ENCODE measurements at regions not wholly inside any gene's neighbourhood (a gene's known extent, or its start where the extent isn't known, plus 50 kb on each side); places are given as distances from the start of the nearest gene placed in this dataset.

- DNase-seq = no peak
- Mint-ChIP-seq H3K4me3 (ENCODE audit: unreplicated experiment) (no peak overlapping the region), H3K27ac (ENCODE audit: unreplicated experiment) (no peak overlapping the region), H3K4me1 (ENCODE audit: low read depth, unreplicated experiment) (peaks cover 2% of the 10 kb centered on the region), H3K36me3 (ENCODE audit: unreplicated experiment) (no peaks in the 10 kb centered on the region), H3K27me3 (ENCODE audit: unreplicated experiment) (peaks cover 2% of the 10 kb centered on the region), H3K9me3 (ENCODE audit: unreplicated experiment) (peaks cover 4% of the 10 kb centered on the region)
- no peak for TF ChIP-seq CTCF (IDR thresholded peaks at IDR 0.05; ENCODE audit: partially characterized antibody, unreplicated experiment)
Measured at GRCh38 chr2:215613888-215614287, 178.0 kb upstream of the FN1 start.

- peaks cover 4% of the 10 kb centered on the region for H3K9me3 Mint-ChIP-seq (ENCODE audit: unreplicated experiment)
- H3K4me3 Mint-ChIP-seq (ENCODE audit: unreplicated experiment) = no peak overlapping the region
- no peak overlapping the region for H3K27ac Mint-ChIP-seq (ENCODE audit: unreplicated experiment)
- H3K36me3 Mint-ChIP-seq (ENCODE audit: unreplicated experiment) = no peaks in the 10 kb centered on the region
- peak; percentile 23 for DNase-seq
- H3K4me1 Mint-ChIP-seq (ENCODE audit: low read depth, unreplicated experiment) = no peaks in the 10 kb centered on the region
- no peak for TF ChIP-seq CTCF (IDR thresholded peaks at IDR 0.05; ENCODE audit: partially characterized antibody, unreplicated experiment)
- peaks cover 2% of the 10 kb centered on the region for H3K27me3 Mint-ChIP-seq (ENCODE audit: unreplicated experiment)
Measured at GRCh38 chr2:215613280-215613679, 177.4 kb upstream of the FN1 start.

- H3K4me1 Mint-ChIP-seq (ENCODE audit: low read depth, unreplicated experiment) = no peaks in the 10 kb centered on the region
- no peak overlapping the region for H3K4me3 Mint-ChIP-seq (ENCODE audit: unreplicated experiment)
- no peak for TF ChIP-seq CTCF (IDR thresholded peaks at IDR 0.05; ENCODE audit: partially characterized antibody, unreplicated experiment)
- H3K9me3 Mint-ChIP-seq (ENCODE audit: unreplicated experiment) = peaks cover 4% of the 10 kb centered on the region
- no peaks in the 10 kb centered on the region for H3K36me3 Mint-ChIP-seq (ENCODE audit: unreplicated experiment)
- H3K27ac Mint-ChIP-seq (ENCODE audit: unreplicated experiment) = no peak overlapping the region
- DNase-seq = no peak
- peaks cover 2% of the 10 kb centered on the region for H3K27me3 Mint-ChIP-seq (ENCODE audit: unreplicated experiment)
Measured at GRCh38 chr2:215612786-215613185, 176.9 kb upstream of the FN1 start.

- H3K4me3 Mint-ChIP-seq (ENCODE audit: unreplicated experiment) = no peak overlapping the region
- H3K36me3 Mint-ChIP-seq (ENCODE audit: unreplicated experiment) = no peaks in the 10 kb centered on the region
- DNase-seq = no peak
- H3K4me1 Mint-ChIP-seq (ENCODE audit: low read depth, unreplicated experiment) = no peaks in the 10 kb centered on the region
- peaks cover 4% of the 10 kb centered on the region for H3K9me3 Mint-ChIP-seq (ENCODE audit: unreplicated experiment)
- peaks cover 2% of the 10 kb centered on the region for H3K27me3 Mint-ChIP-seq (ENCODE audit: unreplicated experiment)
- no peak overlapping the region for H3K27ac Mint-ChIP-seq (ENCODE audit: unreplicated experiment)
- peak; percentile 13 for TF ChIP-seq CTCF (IDR thresholded peaks at IDR 0.05; ENCODE audit: partially characterized antibody, unreplicated experiment)
Measured at GRCh38 chr2:215611609-215612386, 175.9 kb upstream of the FN1 start.
